Chondrocyte (in vitro differentiated cells): ENCODE measurements at regions not wholly inside any gene's neighbourhood (a gene's known extent, or its start where the extent isn't known, plus 50 kb on each side); places are given as distances from the start of the nearest gene placed in this dataset.
"Not testable (repeated sequence)": the region's sequence is repeated elsewhere in the genome, so short reads cannot be mapped to it uniquely, and the experiment has no call there.

Experiments
- DNase-seq: peaks from one replicate; pipeline ENCODE4 v3.0.0; 2021; ENCODE audit warnings: mixed read lengths, low spot score
- H3K27ac Mint-ChIP-seq: one replicate; pipeline ENCODE4 v1.8.0; 2021; ENCODE audit warnings: mild to moderate bottlenecking, moderate library complexity, mixed read lengths; ENCODE audit not compliant: unreplicated experiment
- H3K27me3 Mint-ChIP-seq: 2 replicates; pipeline ENCODE4 v1.8.0; 2021; ENCODE audit warnings: low read depth, mixed read lengths
- H3K36me3 Mint-ChIP-seq: 2 replicates; pipeline ENCODE4 v1.8.0; 2021; ENCODE audit warnings: low read depth, mixed read lengths
- H3K4me1 Mint-ChIP-seq: 2 replicates; pipeline ENCODE4 v1.8.0; 2021; ENCODE audit warnings: low read depth, mild to moderate bottlenecking, mixed read lengths
- H3K4me3 Mint-ChIP-seq: one replicate; pipeline ENCODE4 v1.8.0; 2021; ENCODE audit warnings: mild to moderate bottlenecking, moderate library complexity, mixed read lengths; ENCODE audit not compliant: unreplicated experiment
- H3K9me3 Mint-ChIP-seq: 2 replicates; pipeline ENCODE4 v1.8.0; 2021; ENCODE audit warnings: low read depth, mixed read lengths
- CTCF ChIP-seq: fragments of 200-600 bp; sonication (generic); IDR thresholded peaks from 2 replicates; pipeline ENCODE4 v1.5.0; 2021; ENCODE audit warnings: antibody characterized with exemption, mild to moderate bottlenecking, moderate library complexity

GRCh38 chr14:101088714-101089113 is 185.2 kb upstream of the RTL1 start:
- Mint-ChIP-seq H3K4me3 (no peak overlapping the region), H3K27ac (no peak overlapping the region), H3K27me3 (no peaks in the 10 kb centered on the region), H3K4me1 (peaks cover 28% of the 10 kb centered on the region), H3K9me3 (no peaks in the 10 kb centered on the region), H3K36me3 (no peaks in the 10 kb centered on the region)
- no peak for DNase-seq
- TF ChIP-seq CTCF: no peak

GRCh38 chr14:101090478-101090877 is 187.0 kb upstream of the RTL1 start:
- H3K4me3 Mint-ChIP-seq, H3K36me3 Mint-ChIP-seq, DNase-seq, H3K27me3 Mint-ChIP-seq, H3K9me3 Mint-ChIP-seq: not testable (repeated sequence)
- peak overlapping the region; percentile 5 for H3K27ac Mint-ChIP-seq
- H3K4me1 Mint-ChIP-seq: peaks cover 28% of the 10 kb centered on the region

GRCh38 chr14:101090976-101091375 is 187.5 kb upstream of the RTL1 start:
- no peak for DNase-seq
- TF ChIP-seq CTCF: no peak
- Mint-ChIP-seq H3K27me3 (no peaks in the 10 kb centered on the region), H3K36me3 (no peaks in the 10 kb centered on the region), H3K9me3 (no peaks in the 10 kb centered on the region), H3K27ac (peak overlapping the region; percentile 5), H3K4me1 (peaks cover 30% of the 10 kb centered on the region), H3K4me3 (no peak overlapping the region)

GRCh38 chr14:101094916-101095315 is 191.4 kb upstream of the RTL1 start:
- H3K36me3 Mint-ChIP-seq, H3K9me3 Mint-ChIP-seq, H3K27ac Mint-ChIP-seq, H3K27me3 Mint-ChIP-seq, H3K4me3 Mint-ChIP-seq: not testable (repeated sequence)
- H3K4me1 Mint-ChIP-seq: peaks cover 56% of the 10 kb centered on the region
- DNase-seq: peak; percentile 39

DNA sequence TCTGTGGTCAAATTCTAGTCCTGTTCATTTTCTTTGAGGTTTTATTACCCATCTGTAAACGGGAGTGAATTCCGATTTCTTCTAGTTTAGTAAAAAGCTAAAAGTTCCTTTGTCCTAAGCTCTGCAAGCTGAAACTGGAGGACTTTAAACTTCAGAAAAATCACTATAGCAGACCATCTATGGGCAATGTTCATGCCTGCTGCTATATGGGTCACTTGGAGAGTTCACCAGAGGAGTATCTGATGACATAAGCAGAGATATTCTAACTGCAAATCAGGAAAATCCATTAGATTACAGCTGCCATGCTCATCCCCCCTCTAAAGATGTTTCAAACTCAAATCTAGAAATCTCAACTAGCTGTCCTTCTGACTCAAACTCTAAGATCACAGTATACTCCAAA is 193.0 kb upstream of the RTL1 start:
- Mint-ChIP-seq H3K27me3 (no peaks in the 10 kb centered on the region), H3K4me3 (no peak overlapping the region), H3K27ac (no peak overlapping the region), H3K4me1 (peaks cover 47% of the 10 kb centered on the region), H3K9me3 (peaks cover 9% of the 10 kb centered on the region), H3K36me3 (peaks cover 3% of the 10 kb centered on the region)
- TF ChIP-seq CTCF: no peak
- DNase-seq: no peak

- no peak for DNase-seq
- H3K27me3 Mint-ChIP-seq: no peaks in the 10 kb centered on the region
- H3K36me3 Mint-ChIP-seq: peaks cover 3% of the 10 kb centered on the region
- no peak for TF ChIP-seq CTCF
- H3K4me1 Mint-ChIP-seq: peaks cover 46% of the 10 kb centered on the region
- H3K27ac Mint-ChIP-seq: peak overlapping the region; percentile 68
- H3K4me3 Mint-ChIP-seq: no peak overlapping the region
- H3K9me3 Mint-ChIP-seq: peaks cover 9% of the 10 kb centered on the region
Observed at GRCh38 chr14:101097109-101097793, 193.7 kb upstream of the RTL1 start.
